ENCODE measurements at regions not wholly inside any gene's neighbourhood (a gene's known extent, or its start where the extent isn't known, plus 50 kb on each side); places are given as distances from the start of the nearest gene placed in this dataset.
"Not testable (repeated sequence)": the region's sequence is repeated elsewhere in the genome, so short reads cannot be mapped to it uniquely, and the experiment has no call there.

DNA sequence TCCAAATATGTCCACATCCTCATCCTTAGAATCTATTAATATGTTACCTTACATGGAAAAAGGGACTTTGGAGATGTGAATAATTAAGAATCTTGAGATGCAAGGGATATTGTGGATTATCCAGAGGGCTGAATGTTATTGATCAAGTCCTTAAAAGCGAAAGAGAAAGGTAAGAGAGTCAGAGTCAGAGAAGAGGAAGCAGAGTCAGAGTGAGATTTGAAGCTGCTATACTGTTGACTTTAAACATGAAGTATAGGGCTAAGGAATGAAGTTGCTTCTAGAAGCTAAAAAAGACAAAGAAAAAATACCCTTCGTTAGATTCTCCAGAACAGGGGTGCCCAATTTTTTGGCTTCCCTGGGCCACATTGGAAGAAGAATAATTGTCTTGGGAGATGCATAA lies 627.2 kb upstream of the SLITRK6 start:
- no peak for DNase-seq

DNA sequence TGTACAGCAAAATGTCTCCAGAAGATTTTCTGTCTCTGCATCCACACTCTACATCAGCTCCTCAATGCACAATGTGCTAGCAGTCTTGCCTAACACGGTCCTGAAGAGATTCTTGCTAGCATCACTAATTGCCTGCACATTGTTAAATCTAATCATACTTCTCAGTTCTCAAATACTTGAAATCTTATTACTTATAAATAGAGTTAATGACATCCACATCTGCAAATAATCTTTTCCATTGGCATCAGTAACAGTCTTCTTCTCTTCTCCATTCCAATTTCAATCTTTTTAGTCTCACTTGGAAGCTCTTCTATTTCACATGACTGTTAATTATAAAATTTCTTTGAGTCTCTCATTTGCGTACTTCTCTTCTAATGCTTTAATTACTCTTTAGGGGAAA lies 630.5 kb upstream of the SLITRK6 start:
- no peak for DNase-seq

DNA sequence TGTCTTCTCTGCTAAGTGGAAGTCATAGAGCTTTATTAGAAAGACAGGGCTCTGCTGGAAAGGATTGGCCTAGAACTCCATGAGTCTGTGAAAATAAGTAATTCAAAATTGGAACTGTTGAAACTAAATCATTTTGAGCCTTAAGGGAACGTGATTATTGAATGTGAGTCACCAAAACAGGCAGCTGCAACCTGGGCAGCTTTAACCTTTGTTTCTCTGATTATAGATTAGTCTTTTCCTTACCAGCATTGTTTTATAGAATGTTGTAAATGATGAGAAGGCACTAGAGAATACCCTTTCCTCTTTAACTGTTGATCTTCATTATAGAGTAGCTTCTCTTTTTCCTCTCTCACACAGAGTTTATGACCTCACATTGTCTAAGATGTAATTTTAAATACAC lies 638.8 kb upstream of the SLITRK6 start:
- no peak for DNase-seq

DNA sequence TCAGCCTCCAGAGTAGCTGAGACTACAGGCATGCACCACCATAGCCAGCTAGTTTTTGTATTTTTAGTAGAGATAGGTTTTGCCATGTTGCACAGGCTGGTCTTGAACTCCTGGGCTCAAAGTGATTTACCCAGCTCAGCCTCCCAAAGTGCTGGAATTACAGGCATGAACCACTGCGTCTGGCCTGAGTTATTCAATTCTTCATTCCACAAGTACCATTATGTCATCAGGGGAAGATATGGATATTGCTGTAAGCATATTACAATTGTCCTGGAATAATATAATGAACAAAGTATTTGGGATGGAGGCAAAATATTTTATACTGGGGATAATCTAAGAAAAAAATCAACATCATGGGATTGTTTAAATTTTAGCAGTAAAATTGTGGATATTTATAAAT lies 646.0 kb upstream of the SLITRK6 start:
- no peak for DNase-seq

DNA sequence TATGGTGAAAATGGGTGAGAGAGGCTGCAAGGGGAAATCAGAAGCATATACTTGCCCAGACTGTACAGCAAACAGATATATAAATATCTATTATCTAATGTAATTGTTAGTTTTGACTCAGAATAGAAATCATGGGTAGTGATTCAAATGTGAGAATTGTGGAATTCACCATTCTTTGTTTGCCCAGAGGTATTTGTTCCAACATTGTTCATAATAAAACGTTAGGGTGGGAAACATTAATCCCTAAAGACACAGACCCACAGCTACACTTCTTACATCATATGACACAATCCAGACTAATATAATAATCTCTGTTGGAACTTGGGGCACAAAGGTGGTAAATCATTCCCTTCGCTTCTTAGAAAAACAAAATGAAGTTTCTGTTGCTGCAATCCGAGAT lies 646.5 kb upstream of the SLITRK6 start:
- DNase-seq, result no peak

DNA sequence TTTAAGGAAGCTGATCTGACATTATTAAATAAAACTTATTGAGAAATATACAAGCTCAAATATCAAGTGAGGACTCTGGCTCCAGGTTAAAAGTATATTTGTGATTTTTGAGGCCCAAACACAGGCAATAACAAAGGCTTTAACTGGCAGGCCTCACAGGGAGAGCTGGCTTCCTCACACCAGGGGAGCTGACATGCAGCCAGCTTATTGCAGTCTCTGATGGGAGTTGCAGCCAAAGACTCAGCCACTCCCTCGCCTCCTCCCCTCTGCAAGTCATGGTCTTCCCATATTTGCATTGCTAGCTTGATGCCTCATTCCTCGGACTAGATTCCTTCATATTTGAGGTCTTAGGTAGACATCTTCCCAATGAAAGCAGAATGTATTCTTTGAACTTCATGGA lies 647.1 kb upstream of the SLITRK6 start:
- DNase-seq, result no peak

DNA sequence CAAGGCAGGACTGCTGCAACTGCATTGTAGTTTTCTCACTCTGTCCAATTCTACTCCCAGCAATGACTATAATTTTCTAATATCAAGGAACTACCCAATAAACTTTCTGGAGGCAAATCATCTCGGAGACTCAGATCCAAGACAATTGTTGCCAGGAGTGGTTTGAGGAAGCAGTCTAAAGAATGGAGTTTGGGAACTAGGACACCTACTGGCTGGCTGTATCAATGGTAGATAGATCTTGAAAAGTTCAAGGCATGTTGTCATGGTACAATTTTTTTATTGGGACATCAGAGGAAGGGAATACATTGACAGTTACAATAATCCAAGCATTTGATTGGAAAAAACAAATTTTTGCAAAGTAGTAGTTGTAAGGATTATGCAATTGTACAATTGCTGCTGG lies 648.3 kb upstream of the SLITRK6 start:
- no peak for DNase-seq

DNA sequence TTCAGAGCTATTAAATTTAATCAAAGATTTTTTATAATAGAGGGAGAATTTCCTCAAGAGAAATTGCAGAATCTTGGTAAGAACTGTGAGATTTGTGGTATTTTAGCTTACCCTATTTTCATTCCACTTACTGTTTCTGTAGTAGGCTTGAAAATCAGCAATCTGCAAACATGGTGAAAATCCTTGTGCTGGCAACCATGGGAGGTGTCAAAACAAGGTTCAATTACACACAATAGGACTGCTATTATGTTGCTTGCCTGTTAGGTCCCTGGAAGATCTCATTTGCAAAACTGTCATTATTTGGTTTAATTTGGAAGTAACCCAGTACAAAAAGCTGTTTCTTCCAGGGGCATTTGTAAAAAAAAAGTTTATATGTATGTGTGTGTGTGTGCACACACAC lies 662.8 kb upstream of the SLITRK6 start:
- DNase-seq, result no peak

DNA sequence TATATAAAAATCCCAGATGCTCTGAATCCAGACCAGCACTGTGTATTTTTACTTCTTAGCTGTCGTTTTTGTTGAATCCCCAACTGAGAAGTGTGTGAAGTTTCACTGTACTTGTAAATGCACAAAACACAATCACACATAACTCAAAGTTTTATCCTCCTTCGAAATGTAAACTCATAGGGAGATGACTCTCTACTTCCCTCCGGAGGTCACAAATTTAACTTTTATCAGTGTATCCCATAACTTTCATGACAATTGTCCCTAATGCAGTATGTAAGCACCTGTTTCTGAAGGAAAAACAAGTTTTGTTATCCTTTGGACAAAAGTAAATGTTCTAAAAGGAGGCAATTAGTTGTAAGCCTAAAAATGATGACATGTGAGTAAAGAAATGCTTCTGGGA lies 665.0 kb upstream of the SLITRK6 start:
- DNase-seq, result no peak

DNA sequence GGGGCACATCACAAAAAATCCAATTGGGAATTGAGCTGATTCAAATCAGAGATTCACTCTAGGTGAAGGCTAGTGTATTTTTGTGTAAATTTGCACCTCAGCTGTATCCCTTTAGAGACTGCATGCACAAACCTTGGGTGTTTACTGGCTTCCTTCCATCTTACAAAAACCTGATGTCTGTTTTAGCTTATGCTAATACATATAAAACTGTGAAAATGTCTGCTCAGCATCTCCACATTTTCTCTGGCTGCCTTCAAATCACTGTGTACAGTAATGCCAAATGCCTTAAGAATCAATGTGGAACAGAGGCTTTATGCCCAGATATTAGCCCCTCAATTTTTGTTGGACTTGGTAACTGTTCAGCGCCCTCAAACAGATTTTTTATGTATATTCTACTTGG lies 675.8 kb upstream of the SLITRK6 start:
- DNase-seq, result no peak

DNA sequence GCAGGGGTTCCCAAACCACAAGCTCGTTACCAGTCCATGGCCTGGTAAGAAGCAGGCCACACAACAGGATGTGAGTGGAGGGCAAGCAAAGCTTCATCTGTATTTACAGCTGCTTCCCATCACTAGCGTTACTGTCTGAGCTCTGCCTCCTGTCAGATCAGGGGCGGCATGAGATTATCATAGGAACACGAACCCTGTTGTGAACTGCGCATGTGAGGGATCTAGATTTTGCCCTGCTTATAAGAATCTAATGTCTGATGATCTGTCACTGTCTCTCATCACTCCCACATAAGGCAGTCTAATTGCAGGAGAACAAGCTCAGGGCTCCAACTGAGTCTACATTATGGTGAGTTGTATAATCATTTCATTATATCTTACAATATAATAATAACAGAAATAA lies 677.4 kb upstream of the SLITRK6 start:
- no peak for DNase-seq

DNA sequence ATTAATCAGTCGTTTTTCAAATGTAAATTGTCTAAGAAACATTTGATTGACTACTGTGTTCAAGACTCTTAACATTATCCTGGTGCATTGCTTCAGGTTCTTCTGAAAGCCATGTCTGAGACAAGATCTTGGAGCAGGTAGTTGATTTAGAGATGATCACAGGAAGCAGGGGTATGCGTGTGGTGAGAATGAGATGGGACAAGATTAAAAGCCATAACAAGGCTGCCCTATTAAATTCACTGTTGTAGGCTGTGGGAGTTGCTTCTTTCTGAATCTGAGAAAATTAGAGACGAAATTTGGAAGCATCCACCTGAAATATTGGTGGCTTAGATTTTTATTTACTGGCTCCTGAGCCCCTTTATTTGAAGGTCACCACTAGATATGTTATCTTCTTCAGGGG lies 687.4 kb upstream of the SLITRK6 start:
- DNase-seq, result no peak

DNA sequence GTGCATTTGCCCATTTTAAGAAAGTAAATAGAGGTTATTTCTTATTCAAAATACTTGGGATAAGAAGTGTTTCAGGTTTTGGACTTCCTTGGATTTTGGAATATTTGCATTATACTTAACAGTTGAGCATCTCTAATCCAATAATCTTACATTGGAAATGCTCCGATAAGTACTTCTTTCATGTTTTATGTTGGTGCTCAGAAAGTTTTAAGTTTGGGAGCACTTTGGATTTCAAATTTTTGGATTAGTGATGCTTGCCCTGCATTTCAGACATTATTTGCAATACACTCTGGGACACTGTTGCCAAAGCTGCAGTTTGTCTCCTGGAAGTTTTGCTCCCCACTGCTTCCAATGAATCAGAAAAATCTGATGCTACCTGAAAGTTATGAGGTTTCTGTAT lies 691.9 kb upstream of the SLITRK6 start:
- no peak for DNase-seq

DNA sequence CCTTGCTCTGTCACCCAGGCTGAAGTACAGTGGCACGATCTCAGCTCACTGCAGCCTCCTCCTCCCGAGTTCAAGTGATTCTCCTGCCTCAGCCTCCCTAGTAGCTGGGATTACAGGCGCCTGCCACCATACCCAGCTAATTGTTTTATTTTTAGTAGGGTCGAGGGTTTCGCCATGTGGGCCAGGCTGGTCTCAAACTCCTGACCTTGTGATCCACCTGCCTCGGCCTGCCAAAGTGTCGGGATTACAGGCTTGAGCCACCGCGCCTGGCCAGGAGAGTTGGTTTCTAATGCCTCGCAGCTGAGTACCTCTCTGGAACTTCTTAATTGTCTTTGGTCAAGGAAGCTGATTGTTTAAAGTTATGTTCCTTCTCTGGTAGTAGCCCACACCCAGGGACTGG lies 702.7 kb upstream of the SLITRK6 start:
- DNase-seq, result not testable (repeated sequence)

DNA sequence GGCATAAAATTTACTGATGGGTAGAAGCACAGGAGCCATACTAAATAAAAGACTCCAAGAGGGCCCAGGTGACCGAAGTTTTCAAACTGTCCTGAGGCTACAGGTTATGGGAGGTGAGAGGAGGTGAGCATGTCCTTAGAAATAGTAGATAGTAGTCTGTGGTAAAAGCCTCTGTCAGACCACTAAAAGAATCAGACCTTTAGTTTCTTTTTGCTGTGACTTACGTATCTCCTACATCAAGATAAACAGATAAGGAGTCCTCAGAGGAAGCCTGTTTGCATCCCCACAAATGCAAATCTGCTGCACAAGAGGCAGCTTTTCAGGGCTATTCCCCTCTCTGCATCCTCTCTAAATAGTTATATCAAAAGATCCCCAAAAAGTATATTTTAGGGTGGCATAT lies 711.6 kb upstream of the SLITRK6 start:
- no peak for DNase-seq

DNA sequence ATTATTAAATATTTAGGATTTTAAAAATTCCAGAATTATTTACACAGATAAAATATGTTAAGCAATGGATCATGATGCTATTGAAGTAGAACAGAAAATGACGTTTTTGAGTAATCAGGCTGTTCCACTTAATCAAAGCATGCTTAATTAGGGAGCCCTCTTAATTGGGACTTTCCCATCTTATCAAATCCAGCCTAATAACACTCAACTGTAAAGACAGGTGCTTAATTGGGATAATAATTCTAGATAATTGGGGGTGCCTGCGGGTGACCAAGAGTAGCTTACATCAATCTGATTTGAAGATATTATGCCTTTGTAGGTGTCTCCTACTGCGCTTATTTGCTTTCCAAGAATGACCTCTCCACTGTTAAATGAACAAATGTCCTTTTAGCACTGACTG lies 742.2 kb upstream of the SLITRK6 start:
- no peak for DNase-seq

DNA sequence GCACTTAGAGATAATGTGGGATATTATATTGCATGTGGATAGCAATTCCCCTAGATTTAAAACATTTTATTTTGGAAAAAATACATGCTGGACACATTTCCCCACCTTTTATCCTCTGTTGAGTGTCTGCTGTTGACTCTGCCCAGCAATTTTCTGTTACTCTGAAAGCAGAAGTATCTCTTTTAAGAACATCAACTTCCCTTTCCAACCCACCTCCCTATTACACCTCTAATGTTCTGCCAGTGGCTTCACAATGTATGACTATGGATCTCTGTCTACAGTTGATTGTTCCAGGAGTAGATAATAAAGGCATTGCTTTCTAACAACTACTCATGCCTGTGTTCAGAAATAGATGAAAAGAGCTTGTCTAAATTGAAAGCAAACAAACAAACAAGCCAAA lies 754.8 kb upstream of the SLITRK6 start:
- no peak for DNase-seq

DNA sequence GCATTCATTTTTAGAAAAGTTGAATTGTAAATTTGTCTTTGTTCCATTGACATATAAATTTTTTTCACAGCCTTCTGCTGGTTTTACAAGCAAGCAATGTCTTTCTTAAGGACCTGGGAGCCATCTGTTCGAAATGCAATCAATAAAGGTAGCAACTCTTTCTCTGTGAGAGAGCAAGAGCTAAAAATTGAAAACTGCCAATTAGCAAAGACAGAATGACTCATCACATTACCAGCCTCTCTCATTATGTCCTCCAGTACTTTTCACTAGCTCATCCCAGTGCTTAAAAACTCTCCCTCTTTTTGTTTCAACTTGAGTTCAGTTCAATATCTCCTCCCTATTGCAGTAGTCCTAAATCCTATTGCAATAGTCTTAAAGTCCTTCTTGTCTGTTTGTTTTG lies 760.7 kb upstream of the SLITRK6 start:
- DNase-seq, result no peak

DNA sequence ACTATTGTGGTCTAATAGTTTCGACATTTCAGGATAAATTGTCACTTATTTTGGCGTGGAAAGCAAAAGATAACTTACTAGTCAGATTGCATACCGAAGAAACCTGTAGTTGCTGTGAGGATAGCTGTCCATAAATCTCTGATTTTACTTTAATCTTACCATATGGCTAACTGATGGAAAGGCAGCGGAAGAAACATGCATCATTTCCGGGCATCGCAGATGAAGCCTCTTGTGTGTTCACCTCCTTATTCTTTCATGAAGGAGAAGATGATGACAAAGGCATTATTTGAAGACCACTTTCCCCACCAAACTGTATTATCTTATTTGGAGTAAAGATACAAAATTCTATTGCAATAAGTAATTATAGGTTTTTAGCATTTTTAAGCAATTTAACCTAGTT lies 763.6 kb upstream of the SLITRK6 start:
- no peak for DNase-seq

DNA sequence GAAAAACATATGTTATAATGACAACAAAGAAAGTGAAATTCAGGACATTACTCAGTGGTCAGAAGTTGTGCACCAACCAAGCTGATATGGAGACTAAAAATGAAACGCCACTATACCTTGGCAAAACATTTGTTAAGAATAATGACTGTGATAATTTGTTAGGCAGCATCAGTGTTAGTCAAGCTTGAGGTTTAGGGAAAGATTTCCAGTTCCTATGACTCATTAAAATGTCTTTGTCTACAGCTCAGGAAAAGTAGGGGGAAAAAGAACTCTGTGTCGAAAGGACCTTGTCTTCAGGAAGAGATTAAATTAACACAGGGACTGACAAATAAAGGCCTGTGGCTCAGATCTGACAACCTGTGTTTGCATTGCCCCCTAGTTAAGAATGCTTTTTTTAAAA lies 764.1 kb upstream of the SLITRK6 start:
- no peak for DNase-seq

DNA sequence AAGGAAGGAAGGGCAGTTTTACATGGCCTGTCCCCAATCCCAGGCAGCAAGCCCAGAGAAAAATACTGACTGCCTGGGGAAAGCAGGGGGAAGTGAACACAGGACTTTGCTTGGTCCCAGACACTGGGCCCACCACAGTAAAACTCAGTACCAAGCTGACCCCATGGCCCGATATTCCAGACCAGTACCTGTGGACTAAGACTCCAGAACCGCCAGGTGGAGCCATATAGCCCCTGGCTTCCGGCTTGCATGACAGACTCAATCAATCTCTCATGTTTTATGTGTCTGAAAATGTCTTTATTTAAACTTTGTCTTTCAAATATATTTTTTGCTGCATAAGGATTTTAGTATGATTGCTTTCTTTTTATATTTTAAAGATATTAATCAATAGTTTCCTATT lies 767.9 kb upstream of the SLITRK6 start:
- DNase-seq, result no peak

DNA sequence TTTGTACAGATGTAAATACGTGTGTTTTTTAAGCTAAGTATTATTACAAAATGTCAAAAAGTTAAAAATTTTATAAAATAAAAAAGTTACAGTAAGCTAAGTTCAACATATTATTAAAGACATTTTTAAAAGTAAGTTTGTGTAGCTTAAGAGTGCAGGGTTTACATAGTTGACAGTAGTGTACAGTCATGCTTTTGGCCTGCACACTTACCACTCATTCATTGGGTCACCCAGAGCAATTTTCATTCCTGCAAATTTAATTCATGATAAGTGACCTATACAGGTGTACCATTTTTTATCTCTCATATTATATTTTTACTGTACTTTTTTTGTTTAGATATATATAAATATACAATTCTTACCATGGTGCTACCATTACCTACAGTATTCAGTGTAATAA lies 769.9 kb upstream of the SLITRK6 start:
- DNase-seq, result no peak

DNA sequence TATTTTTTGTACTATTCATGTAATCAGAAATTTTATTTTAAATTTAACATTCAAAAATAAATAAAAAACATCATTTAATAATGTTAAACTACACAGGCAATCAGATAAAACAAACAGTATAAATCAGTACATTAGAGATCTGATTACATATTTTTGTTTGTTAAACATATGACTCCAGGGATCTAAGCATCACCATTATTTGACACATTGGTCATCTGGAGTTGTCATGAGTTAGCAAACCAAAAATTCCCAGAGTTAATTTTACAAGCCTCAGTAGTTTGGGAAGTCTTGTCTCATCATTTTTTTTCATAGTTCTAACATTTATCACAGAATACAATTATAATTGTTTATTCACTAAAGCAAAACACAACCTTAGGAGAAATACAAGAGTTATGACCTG lies 770.8 kb upstream of the SLITRK6 start:
- DNase-seq, result no peak

DNA sequence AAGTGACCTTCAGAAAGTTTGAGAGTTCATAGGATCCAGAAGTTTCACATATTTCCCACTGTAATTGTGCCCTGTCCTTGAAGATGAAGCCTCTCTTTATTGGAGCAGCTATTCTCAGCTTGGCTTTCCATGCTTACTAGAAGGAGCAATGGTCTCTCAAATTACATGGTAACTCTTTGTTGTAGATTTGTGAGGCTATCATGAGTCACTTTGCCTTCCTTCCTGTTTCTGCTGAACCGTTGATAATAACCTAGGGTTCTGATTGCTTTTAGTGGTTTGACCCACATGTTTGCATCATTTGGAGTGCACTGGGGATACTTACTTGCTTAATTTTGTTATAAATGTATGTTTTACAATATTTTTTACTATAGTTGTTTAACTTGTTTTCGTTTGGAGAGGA lies 772.9 kb upstream of the SLITRK6 start:
- no peak for DNase-seq

DNA sequence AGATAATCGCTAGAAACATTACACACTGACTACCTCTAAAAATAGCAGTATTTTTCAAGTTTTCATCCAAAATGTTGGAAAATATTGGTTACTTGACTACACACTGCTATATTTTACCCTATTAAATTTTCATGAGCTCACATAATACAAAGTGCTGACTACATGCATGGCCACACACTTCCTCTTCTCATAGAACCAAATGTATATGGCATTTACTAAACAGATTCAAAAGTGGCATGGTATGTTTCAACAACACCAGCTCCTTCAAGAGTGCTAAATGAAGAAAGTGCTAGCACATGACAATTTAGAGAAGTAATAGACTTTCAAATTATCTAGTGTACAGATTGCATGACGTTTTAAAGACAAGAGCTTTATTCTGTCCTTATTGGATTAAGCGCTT lies 780.4 kb upstream of the SLITRK6 start:
- no peak for DNase-seq

DNA sequence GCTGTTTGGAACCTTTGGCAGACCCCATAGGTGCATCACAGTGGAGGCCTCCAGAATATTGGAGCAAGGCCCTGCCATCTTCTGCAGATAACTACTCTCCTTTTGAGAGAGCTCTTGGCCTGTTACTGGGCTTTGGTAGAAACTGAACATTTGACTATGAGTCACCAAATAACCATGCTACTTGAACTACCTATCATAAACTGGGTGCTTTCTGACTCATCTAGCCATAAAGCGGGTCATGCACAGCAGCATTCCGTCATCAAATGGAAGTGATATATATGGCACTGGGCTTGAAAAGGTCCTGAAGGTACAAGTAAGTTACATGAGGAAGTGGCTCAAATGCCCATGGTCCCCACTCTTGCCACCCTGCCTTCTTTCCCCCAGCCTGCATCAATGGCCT lies 782.5 kb upstream of the SLITRK6 start:
- DNase-seq, result no peak

DNA sequence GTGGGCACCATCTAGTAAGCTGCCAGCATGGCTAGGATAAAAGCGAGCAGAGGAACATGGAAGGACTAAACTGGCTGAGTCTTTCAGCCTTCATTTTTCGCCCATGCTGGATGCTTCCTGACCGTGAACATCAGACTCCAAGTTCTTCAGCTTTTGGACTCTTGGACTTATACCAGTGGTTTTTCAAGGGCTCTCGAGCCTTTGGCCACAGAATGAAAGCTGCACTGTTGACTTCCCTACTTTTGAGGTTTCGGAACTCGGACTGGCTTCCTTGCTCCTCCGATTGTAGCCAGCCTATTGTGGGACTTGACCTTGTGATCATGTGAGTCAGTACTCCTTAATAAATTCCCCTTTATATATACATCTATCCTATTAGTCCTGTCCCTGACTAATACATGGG lies 785.1 kb upstream of the SLITRK6 start:
- no peak for DNase-seq
